ENCODE measurements at regions not wholly inside any gene's neighbourhood (a gene's known extent, or its start where the extent isn't known, plus 50 kb on each side); places are given as distances from the start of the nearest gene placed in this dataset.

GRCh38 chr16:86292171-86292775 lies 218.1 kb upstream of the FOXF1 start:
- Mint-ChIP-seq H3K9me3 (peaks cover 0 to 18% (median 2%) of the 10 kb centered on the region in 7 donors), H3K4me1 (no peaks in the 10 kb centered on the region), H3K4me3 (no peak overlapping the region), H3K27me3 (ENCODE audit: low read depth in 3 of 3) (peaks cover 63 to 84% (median 65%) of the 10 kb centered on the region in 3 donors), H3K36me3 (no peaks in the 10 kb centered on the region), H3K27ac (no peak overlapping the region)
- no peak for TF ChIP-seq CTCF (IDR thresholded peaks at IDR 0.05)
- Histone ChIP-seq H3K36me3 (replicated peaks in 1 of 2; ENCODE audit: control insufficient read depth in 1 of 2, insufficient read depth in 2 of 2, low read length in 2 of 2) (no peaks in the 10 kb centered on the region), H2AFZ (ENCODE audit: insufficient read depth, low read depth, low read length, poor library complexity, severe bottlenecking) (no peak overlapping the region), H3K4me1 (ENCODE audit: control insufficient read depth in 1 of 2, insufficient read depth in 2 of 2, low read length in 2 of 2) (no peaks in the 10 kb centered on the region), H3K4me3 (replicated peaks in 1 of 3; ENCODE audit: low read depth in 2 of 3, low read length in 3 of 3) (no peak overlapping the region), H3K9me3 (replicated peaks in 1 of 2; ENCODE audit: control insufficient read depth in 1 of 2, insufficient read depth in 1 of 2, low read length in 2 of 2) (peaks cover 0 to 24% of the 10 kb centered on the region in 2 donors), H4K20me1 (ENCODE audit: insufficient read depth, low read length) (no peaks in the 10 kb centered on the region), H3K27ac (ENCODE audit: low read depth in 1 of 2, low read length in 2 of 2) (no peak overlapping the region), H3K27me3 (ENCODE audit: control insufficient read depth in 2 of 2, insufficient read depth in 2 of 2, low read length in 2 of 2) (peaks cover 28 to 70% of the 10 kb centered on the region in 2 donors), H3K4me2 (replicated peaks; ENCODE audit: extremely low read depth, low read length, poor library complexity, severe bottlenecking) (no peak overlapping the region), H3K9ac (ENCODE audit: insufficient read depth, low read length, poor library complexity, severe bottlenecking) (no peak overlapping the region), H3K79me2 (ENCODE audit: insufficient read depth, low read length) (no peaks in the 10 kb centered on the region)
- DNase-seq, result no peak
- 86% methylated on average over 15 of the region's 16 CpGs for WGBS (ENCODE audit: insufficient coverage)
- intact Hi-C loops (cut with micrococcal nuclease), result no loop called here

- no peak overlapping the region for H3K4me3 ChIP-seq (replicated peaks in 1 of 3; ENCODE audit: low read depth in 2 of 3, low read length in 3 of 3)
- no peaks in the 10 kb centered on the region for H3K79me2 ChIP-seq (ENCODE audit: insufficient read depth, low read length)
- H3K36me3 Mint-ChIP-seq, result no peaks in the 10 kb centered on the region
- H3K4me1 Mint-ChIP-seq, result peaks cover 3% of the 10 kb centered on the region
- peaks cover 63 to 84% (median 65%) of the 10 kb centered on the region in 3 donors for H3K27me3 Mint-ChIP-seq (ENCODE audit: low read depth in 3 of 3)
- no peak overlapping the region for H2AFZ ChIP-seq (ENCODE audit: insufficient read depth, low read depth, low read length, poor library complexity, severe bottlenecking)
- no peak for TF ChIP-seq CTCF (IDR thresholded peaks at IDR 0.05)
- no peak overlapping the region for H3K9ac ChIP-seq (ENCODE audit: insufficient read depth, low read length, poor library complexity, severe bottlenecking)
- 44% methylated on average over 2 of the region's 8 CpGs for WGBS (ENCODE audit: insufficient coverage)
- peak overlapping the region in 1 of 2 donors; percentile 16 for H3K4me3 Mint-ChIP-seq
- no peak overlapping the region for H3K27ac ChIP-seq (ENCODE audit: low read depth in 1 of 2, low read length in 2 of 2)
- no peak overlapping the region for H3K27ac Mint-ChIP-seq
- H3K27me3 ChIP-seq (ENCODE audit: control insufficient read depth in 2 of 2, insufficient read depth in 2 of 2, low read length in 2 of 2), result peaks cover 25 to 70% of the 10 kb centered on the region in 2 donors
- no peaks in the 10 kb centered on the region for H4K20me1 ChIP-seq (ENCODE audit: insufficient read depth, low read length)
- peaks cover 0 to 17% (median 1%) of the 10 kb centered on the region in 7 donors for H3K9me3 Mint-ChIP-seq
- intact Hi-C loops (cut with micrococcal nuclease), result no loop called here
- no peaks in the 10 kb centered on the region for H3K4me1 ChIP-seq (ENCODE audit: control insufficient read depth in 1 of 2, insufficient read depth in 2 of 2, low read length in 2 of 2)
- H3K9me3 ChIP-seq (replicated peaks in 1 of 2; ENCODE audit: control insufficient read depth in 1 of 2, insufficient read depth in 1 of 2, low read length in 2 of 2), result peaks cover 0 to 22% of the 10 kb centered on the region in 2 donors
- no peaks in the 10 kb centered on the region for H3K36me3 ChIP-seq (replicated peaks in 1 of 2; ENCODE audit: control insufficient read depth in 1 of 2, insufficient read depth in 2 of 2, low read length in 2 of 2)
- no peak for DNase-seq
- no peak overlapping the region for H3K4me2 ChIP-seq (replicated peaks; ENCODE audit: extremely low read depth, low read length, poor library complexity, severe bottlenecking)
These were observed 217.4 kb upstream of the FOXF1 start for GRCh38 chr16:86292942-86293341.
